GM18868 (cell line): ENCODE measurements at regions not wholly inside any gene's neighbourhood (a gene's known extent, or its start where the extent isn't known, plus 50 kb on each side); places are given as distances from the start of the nearest gene placed in this dataset.

Experiments
- ATAC-seq: cut with Tn5 transposase; IDR thresholded peaks from one replicate; pipeline ENCODE4 v1.9.1; 2021; ENCODE audit warnings: mild to moderate bottlenecking, moderate library complexity; ENCODE audit not compliant: unreplicated experiment

DNA sequence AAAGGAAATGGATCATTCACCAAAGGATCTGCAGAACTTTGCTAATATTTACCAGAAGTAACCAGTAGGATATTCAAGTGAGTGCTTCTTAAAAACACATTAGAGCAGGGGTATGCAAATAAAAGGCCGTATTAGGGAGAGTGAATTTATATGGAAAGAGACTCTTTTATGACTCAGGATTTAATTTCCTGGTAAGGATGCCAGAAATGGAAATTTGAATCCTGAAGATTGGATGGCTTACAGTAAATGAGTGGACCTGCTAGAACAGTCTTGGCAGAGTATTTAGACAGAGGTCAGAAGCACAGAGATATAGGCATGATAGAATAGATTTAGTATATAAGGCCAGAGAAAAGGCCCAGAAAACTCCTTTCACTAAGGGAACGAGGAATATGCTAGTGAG, 201.6 kb downstream of the SLITRK5 start:
- no peak for ATAC-seq

GRCh38 chr13:87877477-87877876, 206.3 kb downstream of the SLITRK5 start:
- no peak for ATAC-seq

DNA sequence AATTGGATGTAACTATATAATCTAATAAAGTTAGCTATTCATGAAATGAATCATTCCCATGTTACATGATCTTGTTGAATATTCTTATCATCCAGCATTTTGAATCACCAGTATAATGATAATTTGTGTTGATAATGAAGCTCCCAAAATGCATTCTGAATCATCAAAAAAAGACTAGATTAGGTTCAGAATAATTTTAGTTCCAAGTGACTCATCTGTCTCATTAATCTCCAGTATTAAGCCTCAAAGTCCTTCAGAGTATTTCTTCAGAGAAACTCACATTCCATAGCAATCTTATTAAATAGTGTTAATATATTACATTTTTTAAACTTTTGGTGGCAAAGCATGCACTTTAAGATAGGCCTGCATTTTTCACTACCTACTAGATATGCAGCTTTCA, 207.5 kb downstream of the SLITRK5 start:
- ATAC-seq: no peak

DNA sequence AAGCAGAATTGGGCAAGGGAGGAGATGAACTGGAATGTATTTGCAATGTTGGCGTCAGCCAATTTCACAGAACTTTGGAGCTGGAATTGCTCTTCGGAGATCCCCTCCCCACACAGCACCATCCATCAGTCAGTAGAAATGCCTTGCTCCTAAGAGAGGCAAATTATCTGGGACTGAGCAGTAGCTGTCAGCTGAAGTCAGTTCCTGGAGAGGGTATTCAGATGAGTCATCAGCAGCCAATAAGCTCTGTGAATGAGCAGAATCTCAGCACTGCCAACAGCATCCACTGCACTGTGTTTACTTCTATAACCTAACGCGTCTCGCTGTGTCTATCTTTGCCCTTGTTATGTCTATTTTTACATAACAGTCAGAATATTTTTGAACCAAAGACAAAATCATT, 213.7 kb downstream of the SLITRK5 start:
- ATAC-seq: no peak

GRCh38 chr13:87887459-87888123, 216.4 kb downstream of the SLITRK5 start:
- ATAC-seq: no peak

- no peak for ATAC-seq
Observed at GRCh38 chr13:87889254-87889653, 218.1 kb downstream of the SLITRK5 start.

DNA sequence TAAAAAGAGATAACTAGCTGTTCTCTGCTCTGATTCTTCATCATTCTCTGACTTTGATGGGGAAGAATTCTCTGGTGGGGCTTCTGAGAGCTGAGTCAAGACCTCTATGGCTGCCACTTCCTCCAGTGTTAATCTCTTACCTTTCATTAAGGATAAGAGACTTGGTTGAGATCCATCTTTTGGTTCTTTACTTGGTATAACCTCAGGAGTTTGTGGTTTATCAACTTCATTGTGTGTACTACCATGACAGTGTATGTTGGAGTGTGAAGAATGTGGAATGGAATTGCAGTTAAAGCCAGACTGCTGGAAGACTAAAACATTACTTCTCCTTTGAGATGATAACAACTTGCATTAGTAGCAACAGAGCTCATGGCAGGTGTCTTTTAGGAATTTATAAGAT, 222.0 kb downstream of the SLITRK5 start:
- ATAC-seq: no peak

DNA sequence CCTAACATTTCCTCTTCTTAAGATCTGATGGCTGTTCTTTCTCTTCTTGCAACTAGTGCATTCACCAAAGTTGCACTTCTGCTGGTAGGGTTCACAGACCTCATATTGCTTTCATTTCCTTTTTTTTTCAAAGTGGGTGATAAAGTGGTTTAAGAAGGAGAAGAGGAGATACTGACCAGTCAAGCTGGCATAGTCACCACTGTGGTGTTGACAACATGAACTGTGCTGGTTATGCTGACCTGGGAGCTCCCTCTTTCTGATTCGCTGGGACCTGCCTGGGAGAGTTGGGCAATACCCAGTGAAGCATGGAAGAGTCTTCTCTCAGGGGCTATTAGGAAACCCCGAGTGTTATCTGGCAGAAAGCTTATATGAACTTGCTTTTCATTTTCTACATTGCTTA, 222.9 kb downstream of the SLITRK5 start:
- no peak for ATAC-seq

- no peak for ATAC-seq
Observed at GRCh38 chr13:87903553-87903952, 232.4 kb downstream of the SLITRK5 start.

GRCh38 chr13:87906411-87906810, 235.2 kb downstream of the SLITRK5 start:
- ATAC-seq: no peak

- no peak for ATAC-seq
Observed at GRCh38 chr13:87907202-87907601, 236.0 kb downstream of the SLITRK5 start.

- no peak for ATAC-seq
Observed at GRCh38 chr13:87919956-87920355, 248.8 kb downstream of the SLITRK5 start.

DNA sequence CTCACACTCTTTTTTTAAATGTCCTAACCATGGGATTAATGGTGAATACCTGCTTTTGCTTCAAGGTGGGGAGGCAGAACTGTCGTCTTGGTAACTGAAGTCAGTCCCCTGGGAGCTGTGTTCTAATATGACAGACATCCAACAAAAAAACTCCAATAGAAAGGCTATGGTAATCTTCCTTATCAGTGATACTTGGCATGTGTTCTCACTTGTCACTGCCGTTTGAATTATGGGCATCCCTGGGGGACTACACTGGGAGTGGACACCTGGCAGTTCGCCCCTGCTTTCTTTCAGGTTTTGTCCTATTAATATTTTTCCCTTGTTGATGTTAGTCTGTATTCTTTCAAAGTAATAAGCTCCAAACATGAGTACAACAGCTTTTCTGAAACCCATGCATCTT, 252.6 kb downstream of the SLITRK5 start:
- ATAC-seq: no peak

GRCh38 chr13:87925006-87925405, 253.8 kb downstream of the SLITRK5 start:
- no peak for ATAC-seq

GRCh38 chr13:87940776-87941175, 269.6 kb downstream of the SLITRK5 start:
- no peak for ATAC-seq

DNA sequence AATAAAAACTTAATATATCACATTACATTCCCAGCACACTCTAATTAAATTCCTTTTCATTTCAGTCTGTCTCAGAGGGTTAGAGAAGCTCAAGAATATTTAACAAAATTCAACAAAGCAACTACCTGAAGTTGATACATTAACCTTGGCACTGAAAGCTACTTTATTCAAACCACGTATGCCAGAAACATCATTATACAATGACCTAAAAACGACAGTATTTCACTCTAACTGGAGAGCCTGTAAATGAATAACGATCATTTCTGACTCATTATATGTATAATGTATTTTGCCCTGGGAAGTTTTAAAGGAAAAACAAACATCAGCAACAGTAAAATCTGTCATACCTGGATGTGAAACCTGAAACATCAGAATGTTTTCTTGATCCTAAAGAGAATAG, 270.1 kb downstream of the SLITRK5 start:
- no peak for ATAC-seq

- no peak for ATAC-seq
Observed at GRCh38 chr13:87942205-87942604, 271.0 kb downstream of the SLITRK5 start.

GRCh38 chr13:87944038-87944437, 272.9 kb downstream of the SLITRK5 start:
- ATAC-seq: no peak

GRCh38 chr13:87952377-87952776, 281.2 kb downstream of the SLITRK5 start:
- no peak for ATAC-seq

- ATAC-seq: no peak
Observed at GRCh38 chr13:87953381-87953780, 282.2 kb downstream of the SLITRK5 start.

GRCh38 chr13:87954091-87954490, 282.9 kb downstream of the SLITRK5 start:
- ATAC-seq: no peak

- ATAC-seq: no peak
Observed at GRCh38 chr13:87961546-87961945, 290.4 kb downstream of the SLITRK5 start.

GRCh38 chr13:87972568-87972967, 301.4 kb downstream of the SLITRK5 start:
- no peak for ATAC-seq
